ENCODE measurements at regions not wholly inside any gene's neighbourhood (a gene's known extent, or its start where the extent isn't known, plus 50 kb on each side); places are given as distances from the start of the nearest gene placed in this dataset.

- no peak overlapping the region for H3K9ac ChIP-seq (replicated peaks in 1 of 4; ENCODE audit: extremely low read depth in 1 of 4, low read depth in 3 of 4, low read length in 3 of 4)
- TF ChIP-seq JUN (IDR thresholded peaks at IDR 0.05; ENCODE audit: low read depth, low read length) (no peak), CBX8 (IDR thresholded peaks at IDR 0.05; ENCODE audit: borderline replicate concordance, low read depth, low read length) (no peak), E2F6 (IDR thresholded peaks at IDR 0.05) (no peak), POLR2AphosphoS5 (IDR thresholded peaks at IDR 0.05; ENCODE audit: low read depth, low read length) (no peak), RFX5 (IDR thresholded peaks at IDR 0.05; ENCODE audit: borderline replicate concordance, low read depth, low read length) (no peak)
- H3K4ac ChIP-seq (replicated peaks; ENCODE audit: insufficient read length, low read depth, low read length), result no peak overlapping the region
- H4K5ac ChIP-seq (ENCODE audit: insufficient read length, low read depth, low read length), result no peak overlapping the region
- no peak overlapping the region for H2BK120ac ChIP-seq (replicated peaks; ENCODE audit: low read depth, low read length)
- no peaks in the 10 kb centered on the region; a peak in 1 of 7 replicates for H3K4me1 ChIP-seq (replicated peaks in 1 of 4; ENCODE audit: control insufficient read depth in 3 of 4, insufficient read depth in 4 of 4, low read length in 3 of 4)
- no peak overlapping the region for H3K27ac ChIP-seq (ENCODE audit: low read depth, low read length)
- FAIRE-seq (no peak), DNase-seq (ENCODE audit: low read depth in 1 of 2, low spot score in 2 of 2) (no peak)
- H3K27me3 ChIP-seq (replicated peaks in 1 of 4; ENCODE audit: control insufficient read depth in 3 of 4, extremely low read depth in 1 of 4, insufficient read depth in 3 of 4, low read length in 3 of 4), result no peaks in the 10 kb centered on the region
- H4K91ac ChIP-seq (replicated peaks; ENCODE audit: insufficient read length, low read length), result no peak overlapping the region
- H3K14ac ChIP-seq (ENCODE audit: insufficient read length), result no peak overlapping the region
- H3K79me2 ChIP-seq (ENCODE audit: control insufficient read depth in 1 of 2, insufficient read depth in 2 of 2, low read length in 2 of 2), result no peaks in the 10 kb centered on the region
- H3K36me3 ChIP-seq (ENCODE audit: control insufficient read depth in 2 of 4, insufficient read depth in 4 of 4, low read length in 3 of 4), result no peaks in the 10 kb centered on the region
- H3K23me2 ChIP-seq (ENCODE audit: low read depth, low read length), result no peaks in the 10 kb centered on the region
- POLR2A ChIA-PET (ENCODE audit: partially characterized antibody), result no interaction called here
- H2AFZ ChIP-seq (ENCODE audit: low read length), result no peak overlapping the region
- H2AK5ac ChIP-seq (ENCODE audit: low read depth, low read length), result no peak overlapping the region
- H3K4me2 ChIP-seq (ENCODE audit: insufficient read depth in 1 of 2, low read depth in 2 of 2, low read length in 2 of 2), result no peak overlapping the region
- no peak overlapping the region for H2BK20ac ChIP-seq (ENCODE audit: low read length)
- no peaks in the 10 kb centered on the region for H3K79me1 ChIP-seq (ENCODE audit: low read depth, low read length)
- CTCF ChIA-PET (ENCODE audit: partially characterized antibody), result no interaction called here
- H2BK15ac ChIP-seq (ENCODE audit: low read length), result no peak overlapping the region
- H4K20me1 ChIP-seq (replicated peaks in 1 of 2; ENCODE audit: control insufficient read depth in 1 of 2, insufficient read depth in 2 of 2, low read length in 2 of 2), result no peaks in the 10 kb centered on the region
- H3K23ac ChIP-seq (ENCODE audit: insufficient read length), result no peak overlapping the region
- H3K56ac ChIP-seq (replicated peaks; ENCODE audit: insufficient read length, low read depth, low read length), result no peak overlapping the region
- H2BK12ac ChIP-seq (ENCODE audit: low read depth, low read length), result no peak overlapping the region
- no peak overlapping the region for H4K8ac ChIP-seq (ENCODE audit: extremely low read depth, insufficient read depth, low read length)
- no peaks in the 10 kb centered on the region for H3K9me3 ChIP-seq (ENCODE audit: insufficient read depth in 2 of 2, low read depth in 1 of 2, low read length in 1 of 2)
- H3K4me3 ChIP-seq (ENCODE audit: extremely low read depth in 1 of 4, insufficient read depth in 2 of 4, low read depth in 3 of 4, low read length in 4 of 4), result no peak overlapping the region
- no peak overlapping the region for H3K18ac ChIP-seq (ENCODE audit: extremely low read depth, low read length)
- no peak overlapping the region for H2BK5ac ChIP-seq (ENCODE audit: low read depth, low read length)
- 93% methylated on average over 3 of the region's 3 CpGs; no CpG with 5 or more reads in 1 of the 2 experiments for WGBS, 2 experiments (ENCODE audit: extremely low coverage in 1 of 2, insufficient coverage in 1 of 2, insufficient read length in 1 of 2, insufficient replicate concordance in 2 of 2, low coverage in 1 of 2, low lambda C conversion rate in 2 of 2, missing lambda C conversion rate in 1 of 2)
These were observed 473.0 kb downstream of the CETN3 start for GRCh38 chr5:89936576-89936975.
